ENCODE measurements at regions not wholly inside any gene's neighbourhood (a gene's known extent, or its start where the extent isn't known, plus 50 kb on each side); places are given as distances from the start of the nearest gene placed in this dataset.

DNA sequence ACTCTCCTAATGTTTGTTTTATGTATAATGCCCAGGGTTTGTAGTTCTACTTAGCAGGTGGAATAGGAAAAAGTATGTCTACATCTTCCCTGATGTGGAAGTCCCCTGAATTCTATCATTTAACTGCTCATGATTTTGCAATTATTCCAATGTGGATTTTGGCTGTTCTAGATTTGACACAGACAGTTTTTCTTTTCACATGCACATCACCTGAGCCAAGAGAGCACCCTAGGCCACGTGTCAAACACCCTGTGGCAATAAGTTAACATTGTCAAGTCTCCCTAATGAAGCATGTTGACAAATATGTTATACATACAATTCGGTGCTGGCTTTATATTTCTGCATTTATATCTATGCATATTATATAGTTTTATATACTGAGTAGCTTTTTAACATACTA is 70.0 kb upstream of the SUCLG2 start:
- Histone ChIP-seq H2AFZ (ENCODE audit: low read depth, low read length) (no peak overlapping the region), H3K79me2 (ENCODE audit: control insufficient read depth, insufficient read depth, low read length) (no peaks in the 10 kb centered on the region), H3K36me3 (ENCODE audit: control insufficient read depth in 2 of 2, extremely low read depth in 1 of 2, insufficient read depth in 2 of 2, low read length in 2 of 2) (no peaks in the 10 kb centered on the region), H3K27me3 (ENCODE audit: control insufficient read depth in 2 of 2, insufficient read depth in 2 of 2, low read length in 2 of 2) (no peaks in the 10 kb centered on the region), H3K27ac (ENCODE audit: insufficient read depth, low read depth, low read length) (no peak overlapping the region), H3K9ac (replicated peaks; ENCODE audit: extremely low read depth, insufficient read depth, low read length) (no peak overlapping the region), H3K4me1 (ENCODE audit: control insufficient read depth, extremely low read depth, insufficient read depth, low read length) (peaks cover 5% of the 10 kb centered on the region), H3K9me1 (replicated peaks; ENCODE audit: control insufficient read depth, extremely low read depth, insufficient read depth, low read length) (no peaks in the 10 kb centered on the region), H3K9me3 (replicated peaks; ENCODE audit: control insufficient read depth, insufficient read depth, low read length) (no peaks in the 10 kb centered on the region), H4K20me1 (replicated peaks; ENCODE audit: control insufficient read depth, extremely low read depth, insufficient read depth, low read length) (no peaks in the 10 kb centered on the region), H3K4me3 (replicated peaks in 1 of 3; ENCODE audit: insufficient read depth in 1 of 3, low read depth in 1 of 3, low read length in 3 of 3) (no peak overlapping the region), H3K4me2 (ENCODE audit: insufficient read depth, low read length) (no peak overlapping the region)
- intact Hi-C loops (cut with micrococcal nuclease): no loop called here
- BruUV-seq (replicated peaks): no TSS peak
- CTCF ChIA-PET: no interaction called here
- FAIRE-seq (no peak), DNase-seq (ENCODE audit: low read depth, low spot score) (no peak)
- POLR2A ChIA-PET: no interaction called here
- no peak for TF ChIP-seq GATA2 (IDR thresholded peaks at IDR 0.05; ENCODE audit: insufficient read depth, insufficient read length, low read depth, low read length)
- TF ChIP-seq FOS (IDR thresholded peaks at IDR 0.05; ENCODE audit: borderline replicate concordance, insufficient read depth, low read length): no peak
- TF ChIP-seq EZH2 (IDR thresholded peaks at IDR 0.05; ENCODE audit: borderline replicate concordance, low read depth, low read length, severe bottlenecking): no peak
- no peak for TF ChIP-seq JUN (IDR thresholded peaks at IDR 0.05; ENCODE audit: borderline replicate concordance, insufficient read depth, insufficient read length, low read depth)
- TF ChIP-seq, protein P1, sequence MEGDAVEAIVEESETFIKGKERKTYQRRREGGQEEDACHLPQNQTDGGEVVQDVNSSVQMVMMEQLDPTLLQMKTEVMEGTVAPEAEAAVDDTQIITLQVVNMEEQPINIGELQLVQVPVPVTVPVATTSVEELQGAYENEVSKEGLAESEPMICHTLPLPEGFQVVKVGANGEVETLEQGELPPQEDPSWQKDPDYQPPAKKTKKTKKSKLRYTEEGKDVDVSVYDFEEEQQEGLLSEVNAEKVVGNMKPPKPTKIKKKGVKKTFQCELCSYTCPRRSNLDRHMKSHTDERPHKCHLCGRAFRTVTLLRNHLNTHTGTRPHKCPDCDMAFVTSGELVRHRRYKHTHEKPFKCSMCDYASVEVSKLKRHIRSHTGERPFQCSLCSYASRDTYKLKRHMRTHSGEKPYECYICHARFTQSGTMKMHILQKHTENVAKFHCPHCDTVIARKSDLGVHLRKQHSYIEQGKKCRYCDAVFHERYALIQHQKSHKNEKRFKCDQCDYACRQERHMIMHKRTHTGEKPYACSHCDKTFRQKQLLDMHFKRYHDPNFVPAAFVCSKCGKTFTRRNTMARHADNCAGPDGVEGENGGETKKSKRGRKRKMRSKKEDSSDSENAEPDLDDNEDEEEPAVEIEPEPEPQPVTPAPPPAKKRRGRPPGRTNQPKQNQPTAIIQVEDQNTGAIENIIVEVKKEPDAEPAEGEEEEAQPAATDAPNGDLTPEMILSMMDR (IDR thresholded peaks at IDR 0.05; ENCODE audit: extremely low read depth in 1 of 2, insufficient read depth in 1 of 2, low read depth in 1 of 2, low read length in 2 of 2): no peak
- no peak for TF ChIP-seq POLR2AphosphoS5 (IDR thresholded peaks at IDR 0.05; ENCODE audit: insufficient read depth, low read depth, low read length)
- TF ChIP-seq, protein P2, sequence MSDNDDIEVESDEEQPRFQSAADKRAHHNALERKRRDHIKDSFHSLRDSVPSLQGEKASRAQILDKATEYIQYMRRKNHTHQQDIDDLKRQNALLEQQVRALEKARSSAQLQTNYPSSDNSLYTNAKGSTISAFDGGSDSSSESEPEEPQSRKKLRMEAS (IDR thresholded peaks at IDR 0.05; ENCODE audit: insufficient read depth, insufficient read length): no peak
- TF ChIP-seq MYC (IDR thresholded peaks at IDR 0.05; ENCODE audit: low read depth, low read length): no peak
- TF ChIP-seq POLR2A (IDR thresholded peaks at IDR 0.05; ENCODE audit: low read depth, low read length): no peak
- dilution Hi-C loops (cut with MboI; ENCODE audit: extremely low pct_ligation_motif_present, low sequenced_read_pairs): no loop called here

Data from endothelial cell of umbilical vein (primary cell).